ENCODE measurements at regions not wholly inside any gene's neighbourhood (a gene's known extent, or its start where the extent isn't known, plus 50 kb on each side); places are given as distances from the start of the nearest gene placed in this dataset.
A peak's percentile ranks its signal among the peaks of the same experiment; 100 is the strongest.

GRCh38 chr14:34348592-34348991, 113.4 kb downstream of the SPTSSA start:
- DNase-seq: no peak

GRCh38 chr14:34347683-34348082, 114.4 kb downstream of the SPTSSA start:
- DNase-seq: no peak

DNA sequence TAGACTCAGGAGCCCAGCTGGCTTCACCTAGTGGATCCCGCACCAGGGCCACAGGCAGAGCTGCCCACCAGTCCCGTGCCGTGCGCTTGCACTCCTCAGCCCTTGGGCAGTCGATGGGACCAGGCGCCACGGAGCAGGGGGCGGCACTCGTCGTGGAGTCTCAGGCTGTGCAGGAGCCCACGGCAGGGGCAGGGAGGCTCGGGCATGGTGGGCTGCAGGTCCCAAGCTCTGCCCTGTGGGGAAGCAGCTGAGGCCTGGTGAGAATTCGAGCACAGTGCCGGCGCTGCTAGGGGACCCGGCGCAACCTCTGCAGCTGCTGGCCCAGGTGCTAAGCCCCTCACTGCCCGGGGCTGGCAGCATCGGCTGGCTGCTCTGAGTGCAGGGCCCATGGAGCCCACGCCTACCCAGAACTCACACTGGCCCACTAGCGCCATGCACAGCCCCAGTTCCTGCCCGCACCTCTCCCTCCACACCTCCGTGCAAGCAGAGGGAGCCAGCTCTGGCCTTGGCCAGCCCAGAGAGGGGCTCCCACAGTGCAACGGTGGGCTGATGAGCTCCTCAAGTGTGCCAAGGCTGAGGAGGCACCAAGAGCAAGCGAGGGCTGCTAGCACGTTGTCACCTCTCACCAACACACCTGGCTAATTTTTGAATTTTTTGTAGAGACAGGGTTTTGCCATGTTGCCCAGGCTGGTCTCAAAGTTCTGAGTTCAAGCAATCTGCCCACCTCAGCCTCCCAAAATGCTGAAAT, 116.1 kb downstream of the SPTSSA start:
- no peak for DNase-seq

- no peak for DNase-seq
These were observed 117.7 kb downstream of the SPTSSA start for GRCh38 chr14:34344318-34344717.

- no peak for DNase-seq
These were observed 121.9 kb downstream of the SPTSSA start for GRCh38 chr14:34340025-34340625.

DNA sequence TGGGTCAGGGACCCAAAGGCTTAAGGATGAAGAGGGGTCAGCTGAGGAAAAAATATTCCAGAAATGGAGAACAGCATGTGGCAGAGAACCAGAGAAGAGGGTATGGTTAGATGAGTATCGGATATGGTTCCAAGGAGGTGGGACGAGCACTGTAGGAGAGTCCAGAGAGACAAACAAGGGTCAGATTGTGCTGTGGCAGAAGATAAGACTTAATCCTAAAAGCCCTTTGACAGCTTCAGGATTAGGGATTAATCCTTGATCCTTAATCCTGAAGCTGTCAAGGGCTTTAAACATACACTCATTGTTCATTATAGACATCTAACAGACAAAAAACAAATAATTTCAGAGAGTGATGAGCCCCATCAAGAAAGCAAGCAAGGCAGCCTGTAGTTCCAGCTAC, 124.0 kb downstream of the SPTSSA start:
- no peak for DNase-seq

- DNase-seq: no peak
These were observed 125.5 kb downstream of the SPTSSA start for GRCh38 chr14:34336501-34336900.

DNA sequence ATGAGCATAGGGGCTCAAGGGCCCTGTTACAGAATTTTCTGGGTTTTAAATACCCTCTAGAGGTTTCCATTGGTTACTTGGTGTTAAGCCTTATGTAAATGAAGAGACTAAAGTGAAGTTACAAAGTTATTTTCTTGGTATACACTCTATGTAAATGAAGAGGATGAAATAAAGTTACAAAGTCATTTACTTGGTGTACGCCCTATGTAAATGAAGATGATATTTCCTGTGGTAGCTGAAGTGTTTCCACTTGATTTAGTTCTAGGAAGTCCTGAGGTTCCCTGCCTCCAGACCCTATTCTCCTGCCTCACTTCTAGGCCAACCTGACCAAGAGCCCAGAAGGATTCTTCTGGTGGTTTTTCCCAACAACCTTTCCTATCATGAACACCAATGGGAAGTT, 126.1 kb downstream of the SPTSSA start:
- DNase-seq: no peak

- no peak for DNase-seq
These were observed 127.7 kb downstream of the SPTSSA start for GRCh38 chr14:34334329-34334728.

DNA sequence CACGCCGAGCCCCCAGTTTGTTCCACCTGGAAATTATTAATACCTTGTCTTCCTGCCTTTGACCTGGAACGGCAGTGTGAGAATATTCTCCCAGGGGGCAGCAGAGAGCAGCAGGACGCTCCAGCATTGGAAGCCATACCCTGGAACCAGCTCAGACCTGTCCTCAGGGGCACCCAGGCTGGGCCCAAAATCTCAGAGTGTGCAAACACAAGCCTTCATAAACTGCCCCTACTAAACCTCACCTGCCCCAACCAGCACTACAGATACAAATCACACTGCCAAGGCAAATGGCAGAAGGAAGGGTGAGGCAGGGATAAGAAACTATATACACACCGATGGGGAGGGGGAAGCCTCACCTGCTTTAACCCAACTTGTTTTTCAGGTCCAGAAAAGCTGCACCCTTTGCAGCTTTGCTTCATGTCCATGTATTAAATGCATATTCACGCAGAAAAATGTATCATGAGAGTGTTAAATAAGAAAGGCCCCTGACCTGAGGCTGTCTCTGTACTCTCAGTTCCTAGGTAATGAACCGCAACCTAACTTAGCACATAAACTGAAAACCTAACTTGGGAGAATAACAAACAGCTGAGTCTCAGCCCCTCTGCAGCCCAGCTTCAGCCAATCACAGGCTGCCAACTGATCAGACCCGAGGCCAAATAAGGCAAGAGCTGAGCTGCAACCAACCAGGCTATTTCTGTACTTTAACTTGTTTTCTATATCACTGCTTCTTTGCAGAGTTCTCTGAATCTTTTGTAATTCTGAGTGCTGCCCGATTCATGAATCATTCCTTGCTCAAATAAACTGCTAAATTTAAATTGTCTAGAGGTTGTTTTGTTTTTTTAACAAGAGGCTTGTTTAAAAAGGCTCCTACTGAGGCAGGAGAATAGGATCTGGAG, 130.1 kb downstream of the SPTSSA start:
- DNase-seq: no peak

GRCh38 chr14:34330846-34331245, 131.2 kb downstream of the SPTSSA start:
- DNase-seq: no peak

DNA sequence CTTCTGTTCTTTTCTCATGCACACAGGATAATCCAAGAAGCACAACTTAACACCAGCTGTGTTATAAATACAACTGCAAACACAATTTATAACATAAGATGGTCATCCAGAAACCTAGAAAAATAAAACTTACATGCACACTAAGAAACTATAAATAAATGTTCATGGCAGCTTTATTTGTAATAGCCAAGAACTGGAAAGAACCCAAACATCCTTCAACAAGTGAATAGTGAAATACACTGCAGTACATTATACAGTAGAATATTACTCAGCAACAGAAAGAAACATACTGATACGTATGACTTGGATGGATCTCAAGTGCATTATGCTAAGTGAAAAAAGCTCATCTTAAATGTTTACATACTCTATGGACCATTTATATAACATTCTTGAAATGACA, 132.7 kb downstream of the SPTSSA start:
- no peak for DNase-seq

DNA sequence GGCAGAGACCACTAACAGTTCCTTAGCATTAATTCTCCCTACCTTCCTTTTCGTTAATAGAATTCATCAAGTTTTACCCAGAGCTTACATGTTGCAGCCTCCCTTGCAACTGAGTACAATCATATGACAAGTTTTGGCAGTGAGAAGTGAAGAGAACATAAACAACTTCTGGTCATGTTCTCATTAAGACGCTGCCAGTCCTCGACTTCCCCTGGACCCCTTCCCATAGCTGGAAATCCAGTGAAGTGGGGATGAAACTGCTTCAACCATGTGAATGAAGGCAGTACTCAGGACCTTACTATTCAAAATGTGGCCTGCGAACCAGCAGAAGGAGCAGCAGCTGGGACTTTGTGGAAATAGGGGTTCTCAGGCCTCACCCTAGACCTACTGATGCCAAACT, 133.9 kb downstream of the SPTSSA start:
- DNase-seq: no peak

- no peak for DNase-seq
These were observed 136.5 kb downstream of the SPTSSA start for GRCh38 chr14:34325493-34325892.

DNA sequence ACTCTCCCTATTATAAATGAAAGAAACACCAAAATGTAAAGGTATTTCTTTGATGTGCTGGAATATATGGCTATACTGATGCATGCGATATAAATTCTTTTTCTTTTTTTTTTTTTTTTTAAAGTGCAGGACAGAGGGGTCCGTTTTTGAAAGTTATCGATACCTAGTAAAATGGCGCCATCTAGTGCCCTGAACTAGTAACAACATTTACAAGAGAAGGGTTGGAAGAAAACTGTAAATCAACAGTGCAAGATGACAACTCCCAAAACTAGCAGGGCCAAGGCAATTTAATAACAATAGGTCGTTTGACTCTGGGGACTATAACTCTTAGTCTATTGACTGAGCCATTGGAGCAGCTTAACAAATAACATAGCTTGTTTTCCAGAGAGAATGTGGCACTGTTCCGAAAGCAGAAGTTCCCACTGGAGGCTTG, 137.7 kb downstream of the SPTSSA start:
- DNase-seq: no peak

DNA sequence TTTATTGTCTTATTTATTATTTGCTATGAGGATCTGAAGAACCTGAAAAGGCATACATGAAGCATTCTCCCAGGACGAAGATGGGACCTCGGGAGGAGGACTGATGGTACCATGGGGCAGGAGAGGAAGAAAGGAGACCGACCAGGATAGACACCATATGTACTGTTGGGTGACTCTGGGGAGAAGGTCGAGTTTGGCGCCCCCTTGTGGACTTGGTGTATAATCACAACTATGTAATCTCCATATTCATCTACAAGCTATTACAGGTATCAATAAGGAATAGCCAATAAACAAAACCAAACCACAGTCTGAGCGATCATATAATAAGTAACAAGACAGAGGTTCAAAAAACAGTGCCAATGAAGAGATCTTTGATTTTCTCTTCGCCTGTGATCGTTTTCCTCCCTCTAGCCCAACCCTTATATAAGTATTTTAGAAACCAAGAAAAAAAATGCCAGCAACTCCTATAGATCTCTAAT, 139.1 kb downstream of the SPTSSA start:
- DNase-seq: no peak

DNA sequence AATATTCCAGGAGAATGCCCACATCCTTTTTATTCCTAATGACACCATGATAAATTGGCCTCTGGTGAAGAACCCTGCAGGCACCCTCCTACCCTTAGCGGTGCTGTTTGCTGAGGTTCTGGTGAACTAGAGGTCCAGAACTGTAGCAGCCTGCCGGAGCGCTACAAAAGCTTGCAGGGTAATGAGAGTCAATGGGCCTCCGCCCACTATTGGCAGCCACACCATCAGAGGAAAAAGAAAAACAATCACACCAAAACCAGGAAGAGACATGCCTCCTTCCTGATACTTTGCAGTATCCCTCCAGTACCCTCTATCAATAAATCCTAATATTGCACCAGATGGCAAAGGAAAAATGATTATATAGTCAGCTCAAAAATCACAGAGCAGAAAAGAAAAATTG, 142.9 kb downstream of the SPTSSA start:
- no peak for DNase-seq

DNA sequence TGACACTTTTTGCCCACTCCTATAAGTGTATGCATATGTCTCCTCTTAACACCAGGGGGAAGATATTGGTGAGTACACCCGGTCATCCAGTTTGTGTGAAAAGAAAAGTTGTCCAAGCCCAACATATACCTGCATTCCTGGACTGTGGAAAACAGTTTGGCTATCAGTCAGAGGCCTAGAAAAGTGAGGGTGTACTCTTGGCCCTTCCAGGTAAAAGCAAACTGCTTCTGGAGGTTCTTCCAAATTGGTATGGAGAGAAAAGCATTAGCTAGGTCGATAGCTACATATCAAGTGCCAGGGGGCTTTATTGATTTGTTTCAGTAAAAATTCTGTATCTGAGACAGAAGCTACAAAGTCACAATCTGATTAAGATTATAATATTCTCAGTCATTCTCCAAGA, 144.0 kb downstream of the SPTSSA start:
- no peak for DNase-seq

- DNase-seq: no peak
These were observed 151.3 kb downstream of the SPTSSA start for GRCh38 chr14:34310724-34311123.

DNA sequence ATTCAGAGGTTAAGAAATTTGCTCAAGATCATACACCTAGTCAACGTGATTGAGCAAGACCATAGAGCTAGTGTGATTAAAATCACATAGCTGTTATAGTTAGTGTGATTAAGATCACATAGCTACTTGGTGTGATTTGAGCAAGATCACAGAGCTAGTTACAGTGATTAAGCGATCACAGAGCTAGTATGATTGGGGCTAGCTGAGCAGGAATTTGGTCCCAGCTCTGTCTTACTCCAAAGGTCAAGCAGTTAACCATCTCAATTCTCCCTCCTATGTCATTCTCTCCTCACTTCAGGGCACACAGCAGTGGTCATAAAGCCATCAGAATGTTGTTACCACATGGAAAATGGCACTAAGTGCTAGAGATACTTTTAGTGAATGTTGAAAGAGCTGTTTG, 158.2 kb downstream of the SPTSSA start:
- DNase-seq: no peak

- DNase-seq: no peak
These were observed 159.4 kb downstream of the SPTSSA start for GRCh38 chr14:34302654-34303053.

- DNase-seq: peak; percentile 26
These were observed 160.9 kb downstream of the SPTSSA start for GRCh38 chr14:34300882-34301734.

DNA sequence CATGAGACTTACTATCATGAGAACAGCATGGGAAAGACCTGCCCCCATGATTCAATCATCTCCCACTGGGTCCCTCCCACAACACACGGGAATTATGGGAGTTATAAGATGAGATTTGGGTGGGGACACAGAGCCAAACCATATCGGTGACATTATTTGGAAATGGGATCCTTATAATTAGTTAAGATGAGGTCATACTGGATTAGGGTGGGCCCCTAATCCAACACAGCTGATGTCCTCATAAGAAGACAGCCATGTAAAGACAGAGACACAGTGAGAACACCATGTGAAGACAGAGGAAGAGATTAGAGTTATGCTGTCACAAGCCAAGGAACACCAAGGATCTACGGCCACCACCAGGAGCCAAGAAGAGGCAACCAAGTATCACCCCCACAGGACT, 161.7 kb downstream of the SPTSSA start:
- DNase-seq: no peak
